GM12878 (cell line): ENCODE measurements at regions not wholly inside any gene's neighbourhood (a gene's known extent, or its start where the extent isn't known, plus 50 kb on each side); places are given as distances from the start of the nearest gene placed in this dataset.

ENCODE experiments used
- ATAC-seq: fragments of 200-7000 bp; cut with Tn5 transposase; 3 replicates; pipeline ENCODE4 v1.9.1; 2020; ENCODE audit warnings: mild to moderate bottlenecking, moderate library complexity
- BruUV-seq: library from RNA; stranded (reverse); fragments of 400-500 nt; replicated peaks from 2 replicates; lab custom pipeline; 2021; lab: Mats Ljungman, UMichigan
- CTCF ChIA-PET: fragments of 300-600 bp; sonication (Branson Sonifier 250); formaldehyde crosslinking; extraction: SDS; loops from one replicate; lab custom pipeline; 2021; ENCODE audit warnings: inconsistent platforms; lab: Yijun Ruan, JAX
- POLR2A ChIA-PET: fragments of 350-600 bp; formaldehyde crosslinking; extraction: SDS; loops from one replicate; lab custom pipeline; 2021; ENCODE audit warnings: inconsistent platforms; lab: Charles Lee
- RAD21 ChIA-PET: fragments of 300-600 bp; sonication (Branson Sonifier 250); formaldehyde crosslinking; loops from one replicate; lab custom pipeline; 2023; ENCODE audit warnings: antibody characterized with exemption; ENCODE audit not compliant: unreplicated experiment; lab: Charles Lee
- SMC1A ChIA-PET: fragments of 300-600 bp; sonication (Branson Sonifier 250); formaldehyde crosslinking; loops from one replicate; lab custom pipeline; 2023; ENCODE audit not compliant: unreplicated experiment, uncharacterized antibody; lab: Charles Lee
- DNase-seq: peaks from one replicate; pipeline ENCODE4 v3.0.0-alpha.2; 2011; ENCODE audit warnings: low read depth, low spot score
- FAIRE-seq: peaks from 3 replicates; lab custom pipeline; 2011; peaks lifted over from hg19 to GRCh38; lab: Jason Lieb, UNC
- H2AFZ ChIP-seq: 2 replicates; pipeline ENCODE4 v1.6.0; 2011; ENCODE audit warnings: low read depth, low read length, control low read depth; ENCODE audit not compliant: control insufficient read depth
- H3K27ac ChIP-seq: 2 replicates; pipeline ENCODE4 v1.5.1; 2011; ENCODE audit warnings: control low read depth; ENCODE audit not compliant: control insufficient read depth, insufficient read depth
- H3K27me3 ChIP-seq, 2 experiments: replicated peaks in 1 of 2; 2 replicates each; pipeline versions ENCODE4 v1.6.0 to v1.6.1; 2011; ENCODE audit warnings: low read length in 1 of 2; ENCODE audit not compliant: control insufficient read depth in 2 of 2, insufficient read depth in 2 of 2
- H3K36me3 ChIP-seq, 2 experiments: 2 replicates each; pipeline ENCODE4 v1.5.1; 2011; ENCODE audit warnings: low read length in 1 of 2; ENCODE audit not compliant: control insufficient read depth in 2 of 2, insufficient read depth in 2 of 2
- H3K4me1 ChIP-seq: 2 replicates; pipeline ENCODE4 v1.6.1; 2011; ENCODE audit warnings: mild to moderate bottlenecking, low read length, moderate library complexity, mixed read lengths; ENCODE audit not compliant: control insufficient read depth, insufficient read depth
- H3K4me2 ChIP-seq: 2 replicates; pipeline ENCODE4 v1.6.0; 2011; ENCODE audit warnings: control low read depth; ENCODE audit not compliant: control insufficient read depth, insufficient read depth
- H3K4me3 ChIP-seq: fragments of 200-600 bp; sonication (generic); 2 replicates; pipeline ENCODE4 v1.5.1; 2016
- H3K79me2 ChIP-seq: 2 replicates; pipeline ENCODE4 v1.6.0; 2011; ENCODE audit warnings: low read length; ENCODE audit not compliant: control insufficient read depth, insufficient read depth
- H3K9ac ChIP-seq: 2 replicates; pipeline ENCODE4 v1.8.0; 2011; ENCODE audit warnings: low read length, control low read depth, mixed read lengths; ENCODE audit not compliant: control insufficient read depth, insufficient read depth
- H3K9me3 ChIP-seq: replicated peaks from 3 replicates; pipeline ENCODE4 v1.5.1; 2011; ENCODE audit warnings: mild to moderate bottlenecking, low read length; ENCODE audit not compliant: control insufficient read depth, insufficient read depth
- H4K20me1 ChIP-seq: 2 replicates; pipeline ENCODE4 v1.6.0; 2011; ENCODE audit not compliant: control insufficient read depth, insufficient read depth
- CHD2 ChIP-seq: IDR thresholded peaks from 2 replicates; pipeline ENCODE4 v1.6.1; 2011; ENCODE audit warnings: low read depth, low read length, improper control_type of control experiment, borderline replicate concordance
- NFYA ChIP-seq: IDR thresholded peaks from 2 replicates; pipeline ENCODE4 v1.6.1; 2011; ENCODE audit warnings: low read depth, mild to moderate bottlenecking, low read length, improper control_type of control experiment, borderline replicate concordance
- NRF1 ChIP-seq: conservative IDR thresholded peaks from 2 replicates; pipeline ENCODE4 v1.6.1; 2011; ENCODE audit warnings: mild to moderate bottlenecking, low read depth, low read length, improper control_type of control experiment
- POU2F2 ChIP-seq: IDR thresholded peaks from 3 replicates; pipeline ENCODE4 v1.6.1; 2011; ENCODE audit warnings: low read depth, mild to moderate bottlenecking, low read length, borderline replicate concordance
- RAD21 ChIP-seq: IDR thresholded peaks from 2 replicates; pipeline ENCODE4 v1.6.1; 2011; ENCODE audit warnings: mild to moderate bottlenecking, low read depth, low read length, moderate library complexity; ENCODE audit not compliant: insufficient read depth
- SPI1 ChIP-seq: IDR thresholded peaks from 2 replicates; pipeline ENCODE4 v1.6.1; 2011; ENCODE audit warnings: low read depth, mild to moderate bottlenecking, low read length, moderate library complexity, borderline replicate concordance; ENCODE audit not compliant: insufficient read depth
- STAT3 ChIP-seq: IDR thresholded peaks from 2 replicates; pipeline ENCODE4 v1.6.1; 2011; ENCODE audit warnings: low read depth, low read length, improper control_type of control experiment
- WRNIP1 ChIP-seq: IDR thresholded peaks from 2 replicates; pipeline ENCODE4 v1.6.1; 2011; ENCODE audit warnings: low read depth, low read length, improper control_type of control experiment, borderline replicate concordance
- WGBS: methylation state at CpG from one replicate; pipeline ENCODE4 v1.1.6; 2016; ENCODE audit warnings: low lambda C conversion rate; ENCODE audit not compliant: insufficient replicate concordance, insufficient coverage; ENCODE audit errors: missing lambda C conversion rate; 5-methylcytosine and 5-hydroxymethylcytosine counted together
- in situ Hi-C: fragments of 300-500 bp; cut with MboI; formaldehyde crosslinking; loops from 9 replicates; pipeline ENCODE4 v1.14.3; 2018; ENCODE audit warnings: mixed read lengths
- intact Hi-C: fragments of 100-400 bp; cut with micrococcal nuclease; formaldehyde crosslinking; loops from one replicate; pipeline ENCODE4 v1.14.2; 2022; ENCODE audit not compliant: unreplicated experiment

- TF ChIP-seq RAD21 (no peak), POU2F2 (no peak), SPI1 (no peak), CHD2 (no peak), STAT3 (no peak), NFYA (no peak)
Observed at GRCh38 chr20:25985597-25985996, 288.9 kb upstream of the ZNF337 start (continued).

GRCh38 chr20:25984933-25985332 lies 288.3 kb upstream of the ZNF337 start:
- H3K4me2 ChIP-seq: no peak overlapping the region
- in situ Hi-C loops (loop anchor here (5.0 to 25.0 kb wide), 2 partner anchors 177 to 363 kb away; partner anchors contain the start of gene NANP), intact Hi-C loops (no loop called here)
- H3K9me3 ChIP-seq: no peaks in the 10 kb centered on the region
- FAIRE-seq (no peak), ATAC-seq (peak; percentile 78), DNase-seq (no peak)
- no peak overlapping the region for H3K27ac ChIP-seq
- no peaks in the 10 kb centered on the region; the same call in 1 of the 2 replicates for H3K4me1 ChIP-seq
- H3K36me3 ChIP-seq: no peaks in the 10 kb centered on the region
- CTCF ChIA-PET: no interaction called here
- H3K4me3 ChIP-seq: no peak overlapping the region
- TF ChIP-seq NRF1 (peak; percentile 46), WRNIP1 (no peak)
- SMC1A ChIA-PET: no interaction called here
- H3K27me3 ChIP-seq: no peaks in the 10 kb centered on the region
- no TSS peak for BruUV-seq
- 52% methylated on average over 27 of the region's 27 CpGs for WGBS
- H3K9ac ChIP-seq: no peak overlapping the region
- H4K20me1 ChIP-seq: no peaks in the 10 kb centered on the region
- RAD21 ChIA-PET: no interaction called here
- 0 out of 2 replicates have a peak overlapping the region, but pooled peaks have one; percentile 29 for H2AFZ ChIP-seq
- no peaks in the 10 kb centered on the region for H3K79me2 ChIP-seq
- POLR2A ChIA-PET: no interaction called here
